SK-N-SH treated with all-trans-retinoic acid at 6 μM for 48 hours (cell line): ENCODE measurements at regions not wholly inside any gene's neighbourhood (a gene's known extent, or its start where the extent isn't known, plus 50 kb on each side); places are given as distances from the start of the nearest gene placed in this dataset.

Experiments used
- ARNTL ChIP-seq: fragments of 450-650 bp; formaldehyde crosslinking; IDR thresholded peaks from 2 replicates; pipeline ENCODE4 v1.5.0; 2020; ENCODE audit warnings: low read depth, mild to moderate bottlenecking, moderate library complexity, borderline replicate concordance
- BACH2 ChIP-seq: fragments of 250-450 bp; sonication (Bioruptor Pico); IDR thresholded peaks from 2 replicates; pipeline ENCODE4 v1.9.0; 2021; ENCODE audit warnings: mild to moderate bottlenecking, borderline replicate concordance
- RARB ChIP-seq: fragments of 250-450 bp; sonication (Bioruptor Pico); IDR thresholded peaks from 2 replicates; pipeline ENCODE4 v1.8.0; 2021; ENCODE audit warnings: mild to moderate bottlenecking, moderate library complexity
- SNAI2 ChIP-seq: fragments of 250-450 bp; sonication (Bioruptor Pico); IDR thresholded peaks from 2 replicates; pipeline ENCODE4 v1.5.0; 2020; ENCODE audit warnings: mild to moderate bottlenecking, moderate library complexity
- TOX ChIP-seq: fragments of 250-450 bp; sonication (Bioruptor Pico); IDR thresholded peaks from 2 replicates; pipeline ENCODE4 v1.8.0; 2021; ENCODE audit warnings: mild to moderate bottlenecking, moderate library complexity, borderline replicate concordance
- ZFP30 ChIP-seq: fragments of 450-650 bp; formaldehyde crosslinking; IDR thresholded peaks from 2 replicates; pipeline ENCODE4 v1.5.0; 2022; ENCODE audit warnings: mild to moderate bottlenecking, moderate library complexity
- ZNF565 ChIP-seq: fragments of 450-650 bp; formaldehyde crosslinking; conservative IDR thresholded peaks from 2 replicates; pipeline ENCODE4 v1.5.0; 2020; ENCODE audit warnings: low read depth, mild to moderate bottlenecking, moderate library complexity
- ZNF8 ChIP-seq: fragments of 450-650 bp; formaldehyde crosslinking; IDR thresholded peaks from 2 replicates; pipeline ENCODE4 v1.5.0; 2020; ENCODE audit warnings: mild to moderate bottlenecking, moderate library complexity
- TF ChIP-seq, protein P1 (sequence below): fragments of 250-450 bp; sonication (Bioruptor Pico); IDR thresholded peaks from 2 replicates; pipeline ENCODE4 v1.8.0; 2021; ENCODE audit warnings: low read depth, mild to moderate bottlenecking, moderate library complexity, borderline replicate concordance
- TF ChIP-seq, protein P2 (sequence below): fragments of 250-450 bp; sonication (Bioruptor Pico); IDR thresholded peaks from 2 replicates; pipeline ENCODE4 v1.5.1; 2020; ENCODE audit warnings: low read depth, mild to moderate bottlenecking, moderate library complexity
- TF ChIP-seq, protein P3 (sequence below): fragments of 250-450 bp; sonication (Bioruptor Pico); IDR thresholded peaks from 2 replicates; pipeline ENCODE4 v1.5.0; 2020; ENCODE audit warnings: mild to moderate bottlenecking, moderate library complexity

DNA sequence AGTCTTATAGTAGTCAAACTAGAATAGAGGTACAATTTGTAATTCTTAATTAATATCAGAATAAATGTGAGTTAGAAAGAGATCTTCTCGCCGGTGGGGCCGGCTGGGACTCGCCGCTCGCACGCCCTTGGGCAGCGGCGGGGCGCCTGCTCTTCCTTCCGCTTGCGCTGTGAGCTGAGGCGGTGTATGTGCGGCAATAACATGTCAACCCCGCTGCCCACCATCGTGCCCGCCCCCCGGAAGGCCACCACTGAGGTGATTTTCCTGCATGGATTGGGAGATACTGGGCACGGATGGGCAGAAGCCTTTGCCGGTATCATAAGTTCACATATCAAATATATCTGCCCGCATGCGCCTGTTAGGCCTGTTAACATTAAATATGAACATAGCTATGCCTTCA lies 123.7 kb upstream of the OGFRL1 start:
- TF ChIP-seq, protein P1, sequence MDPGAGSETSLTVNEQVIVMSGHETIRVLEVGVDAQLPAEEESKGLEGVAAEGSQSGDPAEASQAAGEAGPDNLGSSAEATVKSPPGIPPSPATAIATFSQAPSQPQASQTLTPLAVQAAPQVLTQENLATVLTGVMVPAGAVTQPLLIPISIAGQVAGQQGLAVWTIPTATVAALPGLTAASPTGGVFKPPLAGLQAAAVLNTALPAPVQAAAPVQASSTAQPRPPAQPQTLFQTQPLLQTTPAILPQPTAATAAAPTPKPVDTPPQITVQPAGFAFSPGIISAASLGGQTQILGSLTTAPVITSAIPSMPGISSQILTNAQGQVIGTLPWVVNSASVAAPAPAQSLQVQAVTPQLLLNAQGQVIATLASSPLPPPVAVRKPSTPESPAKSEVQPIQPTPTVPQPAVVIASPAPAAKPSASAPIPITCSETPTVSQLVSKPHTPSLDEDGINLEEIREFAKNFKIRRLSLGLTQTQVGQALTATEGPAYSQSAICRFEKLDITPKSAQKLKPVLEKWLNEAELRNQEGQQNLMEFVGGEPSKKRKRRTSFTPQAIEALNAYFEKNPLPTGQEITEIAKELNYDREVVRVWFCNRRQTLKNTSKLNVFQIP = no peak
- TF ChIP-seq ZFP30 (no peak), ZNF8 (CRISPR knock-in tag) (no peak), BACH2 (CRISPR knock-in tag) (no peak), ZNF565 (CRISPR knock-in tag) (no peak), RARB (CRISPR knock-in tag) (no peak), TOX (CRISPR knock-in tag) (no peak), SNAI2 (CRISPR knock-in tag) (no peak), ARNTL (no peak)
- TF ChIP-seq, protein P2, sequence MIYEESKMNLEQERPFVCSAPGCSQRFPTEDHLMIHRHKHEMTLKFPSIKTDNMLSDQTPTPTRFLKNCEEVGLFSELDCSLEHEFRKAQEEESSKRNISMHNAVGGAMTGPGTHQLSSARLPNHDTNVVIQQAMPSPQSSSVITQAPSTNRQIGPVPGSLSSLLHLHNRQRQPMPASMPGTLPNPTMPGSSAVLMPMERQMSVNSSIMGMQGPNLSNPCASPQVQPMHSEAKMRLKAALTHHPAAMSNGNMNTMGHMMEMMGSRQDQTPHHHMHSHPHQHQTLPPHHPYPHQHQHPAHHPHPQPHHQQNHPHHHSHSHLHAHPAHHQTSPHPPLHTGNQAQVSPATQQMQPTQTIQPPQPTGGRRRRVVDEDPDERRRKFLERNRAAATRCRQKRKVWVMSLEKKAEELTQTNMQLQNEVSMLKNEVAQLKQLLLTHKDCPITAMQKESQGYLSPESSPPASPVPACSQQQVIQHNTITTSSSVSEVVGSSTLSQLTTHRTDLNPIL (CRISPR knock-in tag) = no peak
- TF ChIP-seq, protein P3, sequence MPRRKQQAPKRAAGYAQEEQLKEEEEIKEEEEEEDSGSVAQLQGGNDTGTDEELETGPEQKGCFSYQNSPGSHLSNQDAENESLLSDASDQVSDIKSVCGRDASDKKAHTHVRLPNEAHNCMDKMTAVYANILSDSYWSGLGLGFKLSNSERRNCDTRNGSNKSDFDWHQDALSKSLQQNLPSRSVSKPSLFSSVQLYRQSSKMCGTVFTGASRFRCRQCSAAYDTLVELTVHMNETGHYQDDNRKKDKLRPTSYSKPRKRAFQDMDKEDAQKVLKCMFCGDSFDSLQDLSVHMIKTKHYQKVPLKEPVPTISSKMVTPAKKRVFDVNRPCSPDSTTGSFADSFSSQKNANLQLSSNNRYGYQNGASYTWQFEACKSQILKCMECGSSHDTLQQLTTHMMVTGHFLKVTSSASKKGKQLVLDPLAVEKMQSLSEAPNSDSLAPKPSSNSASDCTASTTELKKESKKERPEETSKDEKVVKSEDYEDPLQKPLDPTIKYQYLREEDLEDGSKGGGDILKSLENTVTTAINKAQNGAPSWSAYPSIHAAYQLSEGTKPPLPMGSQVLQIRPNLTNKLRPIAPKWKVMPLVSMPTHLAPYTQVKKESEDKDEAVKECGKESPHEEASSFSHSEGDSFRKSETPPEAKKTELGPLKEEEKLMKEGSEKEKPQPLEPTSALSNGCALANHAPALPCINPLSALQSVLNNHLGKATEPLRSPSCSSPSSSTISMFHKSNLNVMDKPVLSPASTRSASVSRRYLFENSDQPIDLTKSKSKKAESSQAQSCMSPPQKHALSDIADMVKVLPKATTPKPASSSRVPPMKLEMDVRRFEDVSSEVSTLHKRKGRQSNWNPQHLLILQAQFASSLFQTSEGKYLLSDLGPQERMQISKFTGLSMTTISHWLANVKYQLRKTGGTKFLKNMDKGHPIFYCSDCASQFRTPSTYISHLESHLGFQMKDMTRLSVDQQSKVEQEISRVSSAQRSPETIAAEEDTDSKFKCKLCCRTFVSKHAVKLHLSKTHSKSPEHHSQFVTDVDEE = no peak
